ENCODE measurements at regions not wholly inside any gene's neighbourhood (a gene's known extent, or its start where the extent isn't known, plus 50 kb on each side); places are given as distances from the start of the nearest gene placed in this dataset.
"Not testable (repeated sequence)": the region's sequence is repeated elsewhere in the genome, so short reads cannot be mapped to it uniquely, and the experiment has no call there.

DNA sequence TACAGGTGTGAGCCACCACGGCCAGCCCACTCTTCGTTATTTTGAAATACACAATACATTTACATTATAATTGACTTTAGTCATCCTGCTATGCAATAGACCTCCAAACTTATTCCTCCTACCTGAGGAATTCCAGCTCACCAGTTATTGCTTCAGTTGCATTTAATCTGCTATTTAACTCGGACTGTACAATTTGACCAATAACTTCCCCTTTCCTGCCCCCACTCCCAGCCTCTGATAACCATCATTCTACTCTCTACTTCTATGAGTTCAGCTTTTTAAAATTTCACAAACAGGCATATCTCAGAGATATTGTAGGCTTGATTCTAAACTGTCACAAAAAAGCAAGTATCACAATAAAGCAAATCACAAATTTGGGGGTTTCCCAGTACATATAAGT, 157.0 kb downstream of the COPRS start:
- no peak for DNase-seq

DNA sequence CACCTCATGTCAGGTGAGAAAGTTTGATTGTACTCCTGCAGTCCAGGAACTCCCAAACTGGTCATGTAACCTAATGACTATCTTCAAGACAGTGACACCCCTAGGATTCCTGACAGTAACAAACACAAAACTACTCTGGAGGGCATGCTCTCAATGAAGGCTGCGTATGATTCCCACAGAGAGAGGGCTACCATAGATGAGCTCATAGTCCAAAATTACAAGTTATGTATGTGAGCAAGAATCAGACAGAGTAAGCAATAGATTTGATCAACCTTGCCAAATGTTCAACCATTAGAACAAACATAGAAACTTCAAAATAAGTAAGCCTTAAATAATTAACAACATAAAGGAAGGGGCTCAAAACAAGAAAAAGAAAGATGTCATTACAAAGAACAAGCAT, 158.1 kb downstream of the COPRS start:
- DNase-seq: no peak

DNA sequence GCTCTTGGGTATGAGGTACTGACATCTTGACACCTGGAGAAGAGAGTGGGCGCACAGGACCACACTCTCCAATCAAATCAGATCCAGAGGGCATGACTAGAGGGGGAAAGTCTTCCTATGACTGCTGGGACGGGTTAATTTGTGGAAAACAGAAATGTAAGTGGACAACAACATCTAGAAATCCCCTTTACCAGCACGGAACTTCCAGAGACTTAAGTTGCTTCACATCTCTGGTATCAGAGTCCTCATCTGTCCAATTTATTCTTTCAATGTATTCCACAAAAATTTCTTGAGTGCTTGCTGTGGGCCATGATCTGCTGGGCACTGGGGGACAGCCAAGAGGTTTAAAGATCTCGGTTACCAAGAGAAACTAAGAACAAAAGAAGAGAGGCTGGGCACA, 159.2 kb downstream of the COPRS start:
- no peak for DNase-seq

DNA sequence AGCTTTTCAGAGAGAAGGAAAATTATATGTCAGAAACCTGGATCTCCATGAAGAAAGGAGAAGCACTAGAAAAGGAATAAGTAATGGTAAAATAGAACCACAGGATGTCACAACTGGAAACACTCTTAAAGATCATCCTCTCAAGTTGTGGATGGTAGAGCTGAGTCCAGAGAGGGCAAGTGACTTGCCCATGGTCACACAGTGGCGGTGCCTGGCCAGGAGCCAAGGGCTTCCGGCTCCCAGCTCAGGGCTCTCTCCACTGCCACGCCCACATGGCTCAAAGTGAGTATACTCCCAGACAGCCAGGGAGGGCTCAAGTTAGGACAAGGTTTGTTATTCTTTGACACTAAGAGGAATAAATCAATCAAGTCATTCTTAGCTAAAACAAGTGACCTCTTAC, 159.8 kb downstream of the COPRS start:
- no peak for DNase-seq

DNA sequence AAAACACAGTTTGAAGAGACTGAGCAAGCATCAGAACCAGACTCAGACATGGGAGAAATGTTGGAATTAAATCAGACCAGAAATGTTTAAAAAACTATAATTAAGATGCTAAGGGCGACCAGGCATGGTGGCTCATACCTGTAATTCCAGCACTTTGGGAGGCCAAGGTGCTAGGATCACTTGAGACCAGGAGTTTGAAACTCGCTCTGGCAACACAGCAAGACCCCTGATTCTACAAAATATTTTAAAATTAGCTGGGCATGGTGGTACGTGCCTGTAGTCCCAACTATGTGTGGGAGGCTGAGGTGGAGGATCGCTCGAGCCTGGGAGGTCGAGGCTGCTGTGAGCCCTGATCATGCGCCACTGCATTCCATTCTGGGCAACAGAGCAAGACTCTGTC, 160.3 kb downstream of the COPRS start:
- no peak for DNase-seq

DNA sequence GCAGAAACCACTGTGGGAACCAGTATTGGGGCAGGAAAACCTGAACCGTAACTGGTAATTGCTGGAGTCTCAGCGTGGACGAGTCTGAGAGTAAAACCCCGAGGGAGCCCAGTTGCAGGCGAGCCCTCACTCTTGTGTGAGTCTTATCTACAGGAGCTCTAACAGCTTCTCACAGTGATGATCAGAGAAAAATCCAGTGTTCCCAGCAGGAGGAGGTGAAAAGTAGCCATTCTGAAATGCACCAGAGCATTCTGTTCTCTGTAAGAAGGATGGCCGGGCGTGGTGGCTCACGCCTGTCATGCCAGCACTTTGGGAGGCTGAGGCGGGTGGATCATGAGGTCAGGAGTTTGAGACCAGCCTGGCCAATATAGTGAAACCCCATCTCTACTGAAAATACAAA, 161.2 kb downstream of the COPRS start:
- no peak for DNase-seq

DNA sequence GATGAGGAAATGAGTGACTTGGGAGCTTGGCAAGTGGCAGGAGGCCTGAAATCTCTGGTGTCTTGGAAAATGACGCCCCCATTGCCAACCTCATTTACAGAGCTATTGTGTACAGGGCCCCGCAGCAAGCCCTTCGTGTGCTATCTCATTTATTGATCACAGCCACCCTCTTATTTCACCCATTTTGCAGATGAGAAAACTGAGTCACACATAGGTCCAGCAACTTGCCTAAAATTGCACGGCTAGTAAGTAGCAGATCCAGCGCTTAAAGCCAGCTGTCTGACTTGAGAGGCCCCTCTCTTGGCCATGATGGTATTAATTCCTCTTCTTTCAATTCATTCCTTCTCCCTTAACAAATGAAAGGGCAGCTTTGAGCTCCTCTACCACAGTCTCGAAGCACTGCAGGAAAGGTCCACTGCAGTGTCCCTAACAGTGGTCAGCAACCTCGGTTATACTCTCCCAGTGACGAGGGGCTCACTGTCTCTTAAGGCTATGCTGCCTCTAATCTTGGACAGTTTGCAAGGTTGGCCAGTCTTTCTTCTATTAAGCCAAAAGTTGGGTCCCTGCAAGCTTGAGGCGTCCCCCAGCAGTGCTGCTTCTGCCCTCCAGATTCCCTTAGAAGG, 162.2 kb downstream of the COPRS start:
- DNase-seq: no peak

DNA sequence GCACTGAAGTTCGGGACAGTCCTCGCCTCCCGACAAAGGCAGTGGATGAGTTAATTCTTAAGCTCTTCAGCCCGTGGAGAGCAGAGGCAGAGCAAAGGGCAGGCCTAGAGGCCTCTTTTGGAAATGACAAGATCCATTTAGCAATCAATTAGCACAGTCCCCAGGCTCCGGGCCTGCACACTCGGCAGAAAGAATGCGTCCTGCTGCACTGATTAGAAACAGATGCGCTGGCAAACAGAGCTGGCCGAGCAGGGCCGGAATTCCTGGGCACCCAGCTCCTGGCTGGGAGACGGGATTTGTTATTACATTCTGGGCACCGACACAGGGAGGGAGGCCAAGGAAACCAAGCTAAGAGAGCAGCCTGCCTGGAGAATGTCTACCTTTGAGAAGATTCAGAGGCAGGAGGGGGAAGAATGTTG, 162.9 kb downstream of the COPRS start:
- no peak for DNase-seq

DNA sequence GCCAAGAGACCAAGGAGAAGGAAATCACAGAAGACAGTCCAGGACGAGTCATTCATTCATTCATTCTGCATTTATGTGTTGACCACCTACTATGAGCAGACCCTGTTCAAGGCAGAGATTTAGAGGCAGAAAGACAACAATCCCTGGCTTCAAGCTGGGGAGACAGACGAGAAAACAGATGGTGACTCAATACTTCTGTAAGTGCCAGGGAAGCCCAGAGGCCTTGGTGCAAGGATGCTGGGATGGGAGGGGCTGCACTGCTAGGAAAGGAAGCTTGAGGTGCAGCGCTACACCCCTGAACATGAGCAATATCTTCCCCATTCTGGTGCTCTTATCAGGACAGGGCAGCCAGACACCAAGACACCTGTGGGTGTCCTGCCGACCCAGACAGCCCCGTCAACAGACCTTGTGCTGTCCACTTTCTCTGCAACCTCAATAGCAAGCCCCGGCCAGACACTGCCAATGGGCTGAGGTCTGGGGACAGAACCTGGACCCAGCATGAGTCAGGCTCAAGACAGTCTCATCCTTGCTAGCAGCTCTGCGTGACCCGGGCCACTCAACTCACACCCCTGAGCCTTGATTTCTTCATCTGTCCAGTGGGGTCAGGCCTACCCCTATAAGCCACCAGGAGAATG, 163.5 kb downstream of the COPRS start:
- DNase-seq: no peak

DNA sequence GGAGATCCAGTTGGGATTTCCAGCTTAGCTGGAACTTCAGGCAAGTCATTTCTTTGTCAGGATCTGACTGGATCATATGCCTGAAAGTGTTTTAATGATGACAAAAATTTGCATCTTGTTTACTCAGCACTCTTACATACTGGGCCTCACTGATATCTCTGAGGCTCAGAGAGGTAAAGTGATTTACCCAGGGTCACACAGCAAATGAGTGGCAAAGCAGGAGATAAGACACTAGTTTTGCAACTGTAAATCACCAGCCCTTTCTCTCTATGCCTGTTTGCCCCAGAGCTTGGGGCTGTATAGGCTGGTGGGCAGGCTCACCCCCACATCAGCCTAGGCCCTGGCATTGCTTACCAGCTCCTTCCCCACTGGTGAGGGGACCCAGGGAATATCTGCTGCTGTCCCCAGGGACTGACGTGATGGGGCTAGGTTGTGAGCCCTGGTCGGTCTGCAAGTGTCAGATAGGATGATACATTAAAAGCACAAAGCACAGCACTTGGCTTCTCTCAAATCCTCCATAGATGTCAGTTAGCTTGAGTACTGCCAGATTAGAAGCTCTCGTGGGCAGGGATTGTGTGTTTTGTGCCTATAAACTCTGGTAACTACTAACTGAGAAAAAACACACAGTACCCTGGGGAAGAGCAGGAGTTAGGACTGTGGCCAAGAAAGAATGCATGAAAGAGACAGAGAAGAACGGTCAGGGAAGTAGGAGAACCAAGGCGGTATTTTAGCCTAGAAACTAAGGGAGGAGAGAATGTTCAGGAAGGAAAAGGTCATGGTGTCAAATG, 165.4 kb downstream of the COPRS start:
- no peak for DNase-seq

DNA sequence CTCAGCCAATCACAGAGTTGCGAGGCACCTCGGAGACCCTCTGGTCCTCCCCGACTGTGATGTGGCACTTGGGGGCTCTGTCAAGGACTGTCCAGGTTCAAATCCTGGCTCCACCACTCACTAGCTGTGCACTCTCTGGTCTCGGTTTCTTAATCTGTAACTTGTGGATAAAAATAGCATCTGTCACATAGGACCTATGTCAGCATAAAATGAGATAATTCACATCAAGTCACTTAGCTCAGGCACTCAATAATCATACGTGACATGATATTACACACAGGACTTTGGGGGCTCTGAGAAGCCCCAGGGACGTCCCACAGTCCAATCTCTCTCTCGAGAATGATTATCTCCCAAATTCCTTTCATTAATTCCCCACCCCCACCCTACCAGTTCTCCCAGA, 166.4 kb downstream of the COPRS start:
- no peak for DNase-seq

DNA sequence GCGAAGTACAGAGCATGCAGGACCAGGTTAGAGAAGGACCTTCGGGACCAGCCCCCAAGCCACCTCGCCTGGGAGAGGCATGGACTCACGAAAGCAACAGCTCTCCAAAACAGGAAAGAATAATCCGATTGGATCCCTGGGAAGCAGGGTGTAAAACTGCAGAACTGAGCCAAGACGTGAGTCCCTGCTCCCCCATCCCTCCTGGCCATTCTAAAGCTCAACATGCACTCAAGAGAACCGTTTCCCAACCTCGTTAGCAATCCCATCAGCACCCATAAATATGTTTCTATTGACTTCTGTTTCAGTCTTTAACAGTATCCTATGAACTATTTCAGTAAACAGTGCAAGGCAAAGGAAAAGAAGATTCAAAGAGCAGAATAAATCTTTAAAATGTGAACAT, 167.0 kb downstream of the COPRS start:
- DNase-seq: no peak

DNA sequence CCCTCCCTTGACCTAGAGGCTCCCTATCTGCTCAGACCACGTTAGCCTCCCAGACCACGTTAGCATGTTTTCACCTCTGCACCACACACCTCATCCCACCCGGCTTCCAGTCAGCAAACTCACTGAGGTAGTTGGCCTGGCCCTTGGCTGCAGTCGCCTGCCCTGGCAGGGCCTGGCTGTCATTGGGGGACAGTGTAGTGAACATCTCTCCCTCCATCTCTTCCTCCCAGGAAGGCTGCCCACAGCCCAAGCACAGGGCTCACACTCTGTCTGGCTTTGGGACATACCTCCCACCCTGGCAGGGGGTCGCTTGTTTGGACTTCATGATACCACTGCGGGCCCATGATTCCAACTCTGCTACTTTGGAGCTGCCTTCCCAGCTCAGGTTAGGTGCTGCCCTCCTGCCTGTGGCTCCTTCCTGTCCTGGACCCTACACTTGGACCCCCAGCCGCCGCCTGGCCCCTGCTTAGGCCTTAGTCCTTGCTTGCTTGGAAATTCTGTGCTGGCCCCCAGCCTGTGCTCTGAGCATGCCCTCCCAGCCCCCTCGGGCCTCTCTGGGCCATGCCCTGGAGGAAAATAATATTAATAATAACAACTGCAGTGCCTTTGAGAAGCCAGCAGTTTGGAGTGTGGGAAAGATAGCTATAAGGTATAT, 167.7 kb downstream of the COPRS start:
- DNase-seq: no peak

DNA sequence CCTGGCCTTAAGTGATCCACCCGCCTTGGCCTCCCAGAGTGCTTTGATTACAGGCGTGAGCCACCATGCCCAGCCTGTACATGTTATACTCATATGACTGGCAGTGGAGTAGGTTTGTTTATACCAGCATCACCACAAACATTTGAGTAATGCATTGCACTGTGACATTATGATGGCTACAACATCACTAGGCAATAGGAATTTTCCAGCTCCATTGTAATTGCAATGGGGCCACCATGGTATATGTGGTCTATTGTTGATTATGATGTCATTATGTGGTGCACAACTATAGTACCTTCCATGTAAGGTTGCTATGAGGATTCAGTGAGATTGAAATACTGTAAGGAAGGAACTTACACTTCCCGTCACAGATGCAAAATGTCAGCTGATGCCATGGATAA, 168.9 kb downstream of the COPRS start:
- DNase-seq: no peak

DNA sequence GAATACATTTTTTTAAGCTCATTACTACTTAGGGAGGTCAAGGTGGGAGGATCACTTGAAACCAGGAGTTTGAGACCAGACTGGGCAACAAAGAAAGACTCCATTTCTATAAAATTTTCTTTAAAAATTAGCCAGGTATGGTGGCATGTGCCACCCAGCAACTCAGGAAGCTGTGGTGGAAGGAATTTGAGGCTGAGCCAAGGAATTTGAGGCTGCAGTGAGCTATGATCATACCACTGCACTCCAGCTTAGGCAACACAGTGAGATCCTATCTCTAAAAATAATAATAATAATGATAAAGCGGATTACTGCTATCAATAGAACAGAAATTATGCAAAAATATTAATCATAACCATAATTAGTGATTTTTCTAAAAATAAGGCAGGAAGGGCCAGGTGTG, 170.3 kb downstream of the COPRS start:
- DNase-seq: no peak

DNA sequence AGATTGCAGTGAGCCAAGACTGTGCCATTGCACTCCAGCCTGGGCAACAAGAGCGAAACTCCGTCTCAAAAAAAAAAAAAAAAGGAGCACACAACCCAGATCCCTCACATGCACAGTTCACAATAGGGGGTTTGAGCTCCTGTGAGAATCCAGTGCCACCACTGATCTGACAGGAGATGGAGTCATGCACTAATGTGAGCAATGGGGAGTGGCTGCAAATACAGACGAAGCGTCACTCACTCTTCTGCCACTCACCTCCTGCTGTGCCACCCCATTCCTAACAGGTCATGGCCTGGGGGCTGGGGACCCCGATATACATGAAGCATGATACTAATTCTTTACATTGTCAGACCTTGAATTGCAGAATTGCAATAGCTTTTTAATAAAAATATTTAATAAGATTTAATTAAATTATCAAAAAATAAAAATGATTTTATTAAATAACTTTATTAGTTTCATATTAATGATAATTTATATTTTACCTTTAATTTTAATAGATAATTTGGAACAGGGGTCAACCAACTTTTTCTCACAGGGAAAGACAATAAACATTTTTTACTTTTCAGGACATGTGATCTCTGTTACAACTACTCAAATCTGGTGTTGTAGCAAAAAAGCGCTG, 171.4 kb downstream of the COPRS start:
- no peak for DNase-seq

DNA sequence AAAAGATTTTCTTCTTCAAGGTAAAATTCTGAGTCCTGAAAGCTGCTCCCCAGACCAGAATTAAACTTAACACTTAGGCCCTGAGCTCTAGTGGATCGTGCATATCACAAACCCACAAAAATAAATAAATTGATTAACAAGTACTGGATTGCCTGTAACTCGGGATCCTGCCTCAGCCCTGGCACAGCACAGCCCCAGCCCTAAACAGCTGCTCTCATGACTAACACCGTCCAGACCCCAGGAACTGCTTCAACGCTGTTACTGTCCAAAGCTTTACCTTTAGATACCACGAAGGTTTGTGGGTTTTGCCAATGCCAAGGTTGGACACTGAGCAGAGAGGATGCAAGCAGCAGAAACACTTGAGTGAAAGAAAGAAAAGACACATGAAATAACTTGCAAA, 172.5 kb downstream of the COPRS start:
- DNase-seq: no peak

DNA sequence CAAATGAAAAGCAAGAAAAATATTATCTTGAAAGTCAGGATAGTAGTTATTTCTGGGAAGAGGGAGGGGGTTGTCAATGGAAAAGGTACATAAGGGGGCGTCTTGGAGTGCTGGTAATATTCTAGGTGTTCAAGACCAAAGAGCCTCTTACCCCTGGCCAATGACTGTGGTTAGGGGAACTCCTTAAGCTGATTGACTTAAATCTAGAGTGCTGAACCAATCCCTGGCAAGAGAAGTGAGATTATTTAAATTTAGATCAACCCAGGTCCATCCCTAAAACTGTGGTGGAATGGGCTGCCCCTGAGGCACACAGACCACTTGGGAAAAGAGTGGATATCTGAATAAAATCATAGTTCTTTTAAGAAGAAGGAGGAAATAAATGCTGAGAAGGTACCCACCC, 174.1 kb downstream of the COPRS start:
- no peak for DNase-seq

DNA sequence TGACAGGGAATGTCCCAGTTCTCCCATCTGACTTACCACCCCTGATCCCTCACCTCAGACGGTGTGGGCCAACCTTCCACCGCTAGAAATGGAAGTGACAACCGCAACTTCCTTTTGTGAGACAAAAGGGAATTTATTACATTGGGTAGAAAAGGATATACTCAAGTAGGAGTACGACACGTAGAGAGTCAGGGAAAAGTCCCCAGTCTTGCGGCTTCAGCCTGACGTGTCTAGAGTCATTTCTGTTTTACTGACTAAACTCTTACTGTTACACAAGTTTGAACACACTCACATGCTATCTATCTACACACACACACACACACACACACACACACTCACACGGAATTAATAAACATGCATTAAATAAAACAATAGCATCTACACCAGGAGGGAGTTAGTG, 178.9 kb downstream of the COPRS start:
- no peak for DNase-seq

DNA sequence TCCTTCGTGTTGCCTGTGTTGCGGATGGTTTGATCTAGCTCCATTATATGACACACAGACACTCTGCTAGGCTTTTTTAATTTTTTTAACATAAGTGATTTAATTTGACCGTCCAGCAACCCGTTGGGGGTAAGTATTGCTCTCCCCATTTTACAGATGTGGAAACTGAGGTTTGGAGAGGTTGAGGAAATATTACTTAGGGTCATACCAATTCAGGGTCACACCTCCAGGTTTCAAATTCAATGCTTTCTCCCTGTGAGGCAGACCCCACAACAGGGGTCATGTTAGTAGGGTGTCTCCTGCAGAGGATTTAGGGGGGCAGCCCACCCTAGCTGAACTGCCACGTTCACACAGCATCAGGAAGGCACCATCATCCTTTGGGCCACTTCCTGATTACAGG, 179.4 kb downstream of the COPRS start:
- DNase-seq: no peak

DNA sequence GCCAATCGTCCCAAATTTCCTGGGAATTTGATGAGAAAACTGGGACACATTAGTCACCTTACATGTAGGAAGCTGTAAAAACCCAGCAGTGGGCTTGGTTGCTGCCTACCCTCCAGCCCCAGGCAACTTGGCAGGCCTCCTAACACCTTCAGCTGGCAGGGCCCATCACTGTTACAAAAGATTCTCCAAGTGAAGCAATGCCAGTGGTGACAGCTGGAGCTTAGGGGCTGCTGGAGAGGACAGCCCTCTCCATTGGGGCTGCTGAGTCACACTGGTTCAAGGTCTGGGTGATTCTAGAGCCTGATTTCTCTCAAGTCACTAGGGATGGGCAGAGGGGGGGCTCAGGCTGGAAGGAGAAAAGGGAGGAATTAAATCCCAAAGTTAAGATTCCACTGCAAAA, 180.6 kb downstream of the COPRS start:
- no peak for DNase-seq

DNA sequence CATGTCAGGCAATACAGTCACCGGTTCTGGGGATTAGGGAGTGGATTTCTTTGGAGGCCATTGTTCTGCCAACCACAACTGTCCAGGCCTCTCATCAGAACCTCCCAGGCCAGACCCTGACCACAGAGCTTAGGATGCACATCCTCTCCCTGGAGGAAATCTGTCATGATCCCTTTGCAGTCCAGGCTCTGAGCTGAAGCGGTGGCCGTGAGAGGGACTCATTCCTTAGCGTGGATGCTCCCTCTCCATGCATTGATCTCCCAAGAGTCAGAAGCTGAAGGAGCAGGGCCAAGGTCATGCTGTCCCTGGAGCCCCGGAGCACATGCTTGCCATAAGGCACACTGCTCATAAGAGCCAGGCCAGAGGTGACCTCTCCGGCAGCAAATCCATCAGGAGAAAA, 181.4 kb downstream of the COPRS start:
- no peak for DNase-seq

DNA sequence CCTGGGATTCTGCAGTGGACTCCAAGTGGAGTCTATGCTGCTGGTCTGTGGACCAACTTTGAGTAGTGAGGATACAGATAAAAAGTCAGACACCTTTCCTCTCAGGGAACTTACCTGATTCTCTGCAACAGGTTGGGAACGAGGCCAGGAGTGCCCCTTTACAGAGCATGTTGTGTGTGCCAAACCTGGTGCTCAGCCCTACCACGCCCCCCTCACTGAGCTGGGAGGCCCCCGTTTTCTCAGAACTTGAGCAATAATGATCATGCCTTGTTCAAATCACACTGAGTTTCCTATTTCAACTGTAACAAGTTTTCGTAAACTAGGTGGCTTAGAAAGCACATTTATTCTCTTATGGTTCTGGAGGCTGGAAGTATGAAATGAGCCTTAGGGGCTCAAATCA, 182.0 kb downstream of the COPRS start:
- DNase-seq: no peak

DNA sequence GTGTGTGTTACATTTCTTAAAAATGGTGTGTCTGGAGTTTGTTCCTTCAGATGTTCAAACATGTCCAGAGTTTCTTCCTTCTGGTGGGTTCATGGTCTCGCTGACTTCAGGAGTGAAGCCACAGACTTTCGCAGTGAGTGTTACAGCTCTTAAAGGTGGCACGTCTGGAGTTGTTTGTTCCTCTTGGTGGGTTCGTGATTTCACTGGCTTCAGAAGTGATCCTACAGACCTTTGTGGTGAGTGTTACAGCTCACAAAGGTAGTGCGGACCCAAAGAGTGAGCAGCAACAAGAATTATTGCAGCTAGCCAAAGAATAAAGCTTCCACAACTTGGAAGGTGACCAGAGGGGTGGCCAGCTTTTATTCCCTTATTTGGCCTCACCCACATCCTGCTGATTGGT, 183.7 kb downstream of the COPRS start:
- DNase-seq: not testable (repeated sequence)

Measured in 8988T (cell line).